VCaP (cell line): ENCODE measurements at regions not wholly inside any gene's neighbourhood (a gene's known extent, or its start where the extent isn't known, plus 50 kb on each side); places are given as distances from the start of the nearest gene placed in this dataset.

ENCODE experiments used
- H3K27ac ChIP-seq: fragments of 450-650 bp; 2 replicates; pipeline ENCODE4 v1.5.1; 2017
- CTCF ChIP-seq: fragments of 450-650 bp; conservative IDR thresholded peaks from 2 replicates; pipeline ENCODE4 v1.5.1; 2017; ENCODE audit warnings: mild to moderate bottlenecking, moderate library complexity

GRCh38 chr6:121516331-121516730, 80.9 kb downstream of the GJA1 start:
- no peak overlapping the region for H3K27ac ChIP-seq
- TF ChIP-seq CTCF, result no peak

GRCh38 chr6:121520337-121521163, 85.1 kb downstream of the GJA1 start:
- no peak for TF ChIP-seq CTCF
- no peak overlapping the region for H3K27ac ChIP-seq

GRCh38 chr6:121521164-121521555, 85.7 kb downstream of the GJA1 start:
- H3K27ac ChIP-seq, result no peak overlapping the region
- no peak for TF ChIP-seq CTCF

GRCh38 chr6:121522265-121522664, 86.8 kb downstream of the GJA1 start:
- TF ChIP-seq CTCF, result no peak
- no peak overlapping the region for H3K27ac ChIP-seq

GRCh38 chr6:121522771-121523386, 87.4 kb downstream of the GJA1 start:
- no peak overlapping the region for H3K27ac ChIP-seq
- no peak for TF ChIP-seq CTCF

GRCh38 chr6:121523628-121524027, 88.2 kb downstream of the GJA1 start:
- TF ChIP-seq CTCF, result no peak
- no peak overlapping the region for H3K27ac ChIP-seq

- TF ChIP-seq CTCF, result no peak
- no peak overlapping the region for H3K27ac ChIP-seq
Observed at GRCh38 chr6:121526282-121526681, 90.8 kb downstream of the GJA1 start.
